DND-41 (cell line): ENCODE measurements at regions not wholly inside any gene's neighbourhood (a gene's known extent, or its start where the extent isn't known, plus 50 kb on each side); places are given as distances from the start of the nearest gene placed in this dataset.

Source experiments
- ATAC-seq: fragments of 200-7000 bp; cut with Tn5 transposase; 3 replicates; pipeline ENCODE4 v1.9.1; 2021; ENCODE audit warnings: low read depth; ENCODE audit not compliant: insufficient read depth
- DNase-seq: peaks from one replicate; pipeline ENCODE4 v3.0.0-alpha.2; 2020
- H2AFZ ChIP-seq: 2 replicates; pipeline ENCODE4 v1.6.0; 2012; ENCODE audit warnings: low read depth, low read length
- H3K27ac ChIP-seq: 2 replicates; pipeline ENCODE4 v1.5.1; 2012; ENCODE audit warnings: low read length, inconsistent platforms
- H3K27me3 ChIP-seq: fragments of 200-600 bp; sonication (generic); 2 replicates; pipeline ENCODE4 v1.6.0; 2012; ENCODE audit warnings: low read length, mild to moderate bottlenecking, inconsistent platforms; ENCODE audit not compliant: insufficient read depth, poor library complexity
- H3K36me3 ChIP-seq: 2 replicates; pipeline ENCODE4 v1.5.1; 2012; ENCODE audit warnings: low read length, inconsistent platforms; ENCODE audit not compliant: insufficient read depth
- H3K4me1 ChIP-seq: 2 replicates; pipeline ENCODE4 v1.5.1; 2012; ENCODE audit warnings: mild to moderate bottlenecking, low read length; ENCODE audit not compliant: insufficient read depth
- H3K4me2 ChIP-seq: 2 replicates; pipeline ENCODE4 v1.6.0; 2012; ENCODE audit warnings: mild to moderate bottlenecking, moderate library complexity, low read length, inconsistent platforms; ENCODE audit not compliant: insufficient read depth
- H3K4me3 ChIP-seq, 2 experiments: fragments of 200-600 bp in 1 of 2; shearing (Covaris generic) in 1 of 2; 2 replicates each; pipeline ENCODE4 v1.5.1; 2012 to 2016; ENCODE audit warnings: inconsistent platforms in 2 of 2, low read length in 2 of 2, mild to moderate bottlenecking in 2 of 2, low read depth in 1 of 2, moderate library complexity in 1 of 2
- H3K79me2 ChIP-seq: 2 replicates; pipeline ENCODE4 v1.6.0; 2012; ENCODE audit warnings: low read length, inconsistent platforms; ENCODE audit not compliant: insufficient read depth
- H3K9ac ChIP-seq: 2 replicates; pipeline ENCODE4 v1.6.0; 2012; ENCODE audit warnings: low read depth, mild to moderate bottlenecking, inconsistent platforms, low read length, moderate library complexity
- H3K9me3 ChIP-seq: 2 replicates; pipeline ENCODE4 v1.5.1; 2012; ENCODE audit warnings: low read length, moderate library complexity, mild to moderate bottlenecking, inconsistent platforms; ENCODE audit not compliant: insufficient read depth, severe bottlenecking
- H4K20me1 ChIP-seq: 2 replicates; pipeline ENCODE4 v1.6.0; 2012; ENCODE audit warnings: low read length; ENCODE audit not compliant: insufficient read depth
- EZH2 ChIP-seq: IDR thresholded peaks from 3 replicates; pipeline ENCODE4 v1.6.1; 2012; ENCODE audit warnings: borderline replicate concordance, low read depth, mild to moderate bottlenecking, moderate library complexity, low read length, inconsistent platforms; ENCODE audit not compliant: severe bottlenecking
- TF ChIP-seq, protein P1 (sequence below): IDR thresholded peaks from 2 replicates; pipeline ENCODE4 v1.5.1; 2012; ENCODE audit warnings: borderline replicate concordance, low read length, moderate library complexity, mild to moderate bottlenecking; ENCODE audit not compliant: poor library complexity, severe bottlenecking; ENCODE audit errors: extremely low read depth

DNA sequence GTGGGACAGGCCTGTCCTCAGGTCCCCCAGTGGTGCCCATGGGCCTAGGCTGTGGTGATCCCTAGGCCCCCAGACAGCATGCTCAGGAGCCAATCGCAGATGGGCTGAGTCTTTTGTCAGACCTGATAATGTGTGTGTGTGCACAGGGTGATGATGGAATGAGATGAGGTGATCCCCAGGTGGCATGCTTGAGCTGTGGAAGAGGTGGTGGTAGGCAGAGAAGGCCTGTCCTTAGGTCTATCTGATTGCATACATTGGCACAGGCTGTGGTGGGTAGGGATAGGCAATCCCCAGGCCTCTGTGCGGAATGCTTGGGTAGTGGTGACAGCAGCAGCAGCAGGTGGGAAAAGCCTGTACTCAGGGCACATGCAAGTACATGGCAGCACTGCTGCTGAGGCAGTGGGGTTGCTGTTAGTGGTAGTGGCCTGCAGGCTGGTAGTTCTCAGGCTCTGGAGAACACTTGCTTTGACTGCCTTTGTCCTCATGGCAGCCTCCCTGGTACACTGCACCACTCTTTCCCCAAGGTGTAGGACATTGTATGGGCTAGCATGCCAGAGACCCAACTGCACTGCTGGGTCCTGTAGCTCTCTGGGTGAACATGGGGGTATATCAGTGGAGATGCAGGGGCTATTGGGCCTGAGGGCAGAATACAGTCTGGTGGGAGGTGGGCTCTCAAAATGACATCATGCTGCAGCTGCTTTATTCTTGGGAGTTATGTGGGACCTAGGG, 260.9 kb upstream of the PLPP4 start:
- Histone ChIP-seq H3K79me2 (no peaks in the 10 kb centered on the region), H3K27ac (no peak overlapping the region), H3K9ac (no peak overlapping the region), H3K36me3 (no peaks in the 10 kb centered on the region), H3K9me3 (no peaks in the 10 kb centered on the region), H3K4me1 (no peaks in the 10 kb centered on the region), H4K20me1 (no peaks in the 10 kb centered on the region), H3K4me2 (no peak overlapping the region), H3K27me3 (no peaks in the 10 kb centered on the region), H2AFZ (no peak overlapping the region), H3K4me3 (no peak overlapping the region)
- no peak for ATAC-seq
- DNase-seq = no peak
- no peak for TF ChIP-seq EZH2
- TF ChIP-seq, protein P1, sequence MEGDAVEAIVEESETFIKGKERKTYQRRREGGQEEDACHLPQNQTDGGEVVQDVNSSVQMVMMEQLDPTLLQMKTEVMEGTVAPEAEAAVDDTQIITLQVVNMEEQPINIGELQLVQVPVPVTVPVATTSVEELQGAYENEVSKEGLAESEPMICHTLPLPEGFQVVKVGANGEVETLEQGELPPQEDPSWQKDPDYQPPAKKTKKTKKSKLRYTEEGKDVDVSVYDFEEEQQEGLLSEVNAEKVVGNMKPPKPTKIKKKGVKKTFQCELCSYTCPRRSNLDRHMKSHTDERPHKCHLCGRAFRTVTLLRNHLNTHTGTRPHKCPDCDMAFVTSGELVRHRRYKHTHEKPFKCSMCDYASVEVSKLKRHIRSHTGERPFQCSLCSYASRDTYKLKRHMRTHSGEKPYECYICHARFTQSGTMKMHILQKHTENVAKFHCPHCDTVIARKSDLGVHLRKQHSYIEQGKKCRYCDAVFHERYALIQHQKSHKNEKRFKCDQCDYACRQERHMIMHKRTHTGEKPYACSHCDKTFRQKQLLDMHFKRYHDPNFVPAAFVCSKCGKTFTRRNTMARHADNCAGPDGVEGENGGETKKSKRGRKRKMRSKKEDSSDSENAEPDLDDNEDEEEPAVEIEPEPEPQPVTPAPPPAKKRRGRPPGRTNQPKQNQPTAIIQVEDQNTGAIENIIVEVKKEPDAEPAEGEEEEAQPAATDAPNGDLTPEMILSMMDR = no peak

DNA sequence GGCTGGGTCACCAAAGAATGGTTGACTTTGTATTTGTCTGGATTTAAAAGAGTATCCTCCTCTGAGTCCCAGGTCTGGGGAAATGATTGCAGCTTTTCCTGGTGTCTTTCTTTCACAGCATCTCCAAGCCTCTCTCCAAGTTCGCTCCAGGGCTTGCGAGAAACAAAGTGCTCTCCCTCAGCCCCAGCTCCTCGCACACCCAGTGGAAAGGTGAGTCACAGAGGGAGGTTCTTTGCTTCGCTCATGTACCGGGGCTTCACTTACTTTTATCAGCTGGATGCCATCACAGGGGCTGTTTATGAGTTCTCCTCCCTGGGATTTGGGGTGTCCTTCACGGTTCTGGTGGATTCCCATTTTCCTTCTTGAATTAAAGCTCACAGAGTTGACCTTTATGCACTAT, 252.2 kb upstream of the PLPP4 start:
- H3K4me2 ChIP-seq = no peak overlapping the region
- H3K27ac ChIP-seq = no peak overlapping the region
- no peak for TF ChIP-seq EZH2
- TF ChIP-seq, protein P1 = no peak
- no peaks in the 10 kb centered on the region for H3K79me2 ChIP-seq
- H3K36me3 ChIP-seq = no peaks in the 10 kb centered on the region
- H2AFZ ChIP-seq = no peak overlapping the region
- no peaks in the 10 kb centered on the region; the same call in 1 of the 2 replicates for H4K20me1 ChIP-seq
- no peak for ATAC-seq
- no peak for DNase-seq
- no peaks in the 10 kb centered on the region for H3K4me1 ChIP-seq
- H3K4me3 ChIP-seq = no peak overlapping the region
- H3K27me3 ChIP-seq = peaks cover 4% of the 10 kb centered on the region
- H3K9ac ChIP-seq = no peak overlapping the region
- no peaks in the 10 kb centered on the region for H3K9me3 ChIP-seq

DNA sequence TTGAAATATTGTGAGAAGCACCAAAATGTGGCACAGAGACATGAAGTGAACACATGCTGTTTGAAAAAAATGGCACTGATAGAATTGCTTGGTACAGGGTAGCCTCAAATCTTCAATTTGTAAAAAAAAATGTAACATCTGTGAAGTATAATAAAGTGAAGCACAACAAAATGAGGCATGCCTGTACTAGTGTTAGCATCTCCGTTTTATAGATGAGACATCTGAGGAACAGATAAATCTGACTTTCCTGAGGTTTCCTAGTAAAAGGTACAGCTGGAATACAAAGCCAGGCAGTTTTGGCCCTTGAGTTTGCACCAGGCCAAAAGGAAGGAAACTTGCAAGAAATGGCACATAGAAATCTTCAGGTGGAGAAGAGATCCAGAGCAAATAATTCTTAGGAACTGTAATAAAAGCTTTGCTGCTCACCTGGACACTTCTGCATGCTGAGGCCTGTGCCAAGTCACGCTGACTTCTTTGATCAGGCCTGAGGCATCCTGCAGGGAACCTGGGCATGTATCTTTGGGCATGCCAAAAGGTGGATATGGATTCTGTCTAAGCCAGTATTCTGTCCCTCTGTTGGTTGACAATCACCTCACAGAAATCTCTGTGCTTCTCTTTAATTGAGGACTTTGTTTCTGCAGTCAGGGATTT, 251.5 kb upstream of the PLPP4 start:
- peaks cover 4% of the 10 kb centered on the region for H3K27me3 ChIP-seq
- H3K79me2 ChIP-seq = no peaks in the 10 kb centered on the region
- H3K4me2 ChIP-seq = no peak overlapping the region
- H3K4me3 ChIP-seq = no peak overlapping the region
- no peak for DNase-seq
- H2AFZ ChIP-seq = no peak overlapping the region
- H3K9ac ChIP-seq = no peak overlapping the region
- ATAC-seq = no peak
- no peaks in the 10 kb centered on the region for H3K9me3 ChIP-seq
- no peaks in the 10 kb centered on the region for H3K4me1 ChIP-seq
- H4K20me1 ChIP-seq = no peaks in the 10 kb centered on the region; the same call in 1 of the 2 replicates
- no peaks in the 10 kb centered on the region for H3K36me3 ChIP-seq
- H3K27ac ChIP-seq = no peak overlapping the region
- TF ChIP-seq, protein P1 = no peak
- TF ChIP-seq EZH2 = no peak
